ENCODE measurements at regions not wholly inside any gene's neighbourhood (a gene's known extent, or its start where the extent isn't known, plus 50 kb on each side); places are given as distances from the start of the nearest gene placed in this dataset.

DNA sequence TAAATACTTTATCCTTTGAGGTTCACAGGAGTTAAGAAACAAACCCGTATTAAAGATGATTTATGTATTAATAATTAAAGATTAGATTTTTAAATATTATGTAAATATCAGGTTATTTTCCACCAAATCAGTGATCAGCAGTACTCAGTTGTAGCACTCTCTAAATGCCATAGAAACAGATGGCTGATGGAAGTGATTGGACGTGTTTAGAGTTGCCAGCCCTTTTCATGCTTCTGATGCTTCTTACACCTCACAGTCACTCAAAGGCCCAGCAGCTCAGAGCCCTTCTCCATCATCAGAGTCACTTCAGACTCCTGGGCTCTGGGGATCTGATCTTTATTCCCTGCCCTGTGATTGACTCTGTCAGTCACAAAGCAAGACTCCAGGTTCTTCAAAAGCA, 170.1 kb upstream of the PGRMC2 start:
- Histone ChIP-seq H3K36me3 (no peaks in the 10 kb centered on the region), H3K27me3 (no peaks in the 10 kb centered on the region), H3K4me1 (peaks cover 0 to 42% (median 11%) of the 10 kb centered on the region in 3 donors), H3K27ac (no peak overlapping the region), H3K4me3 (no peak overlapping the region), H3K9me3 (no peaks in the 10 kb centered on the region)
- intact Hi-C loops (cut with DNase I) = loop anchor here (10.0 kb wide), 2 partner anchors 117 to 407 kb away; no protein-coding TSS in a partner anchor
- whole genome bisulfite sequencing, 2 donors = 72 to 87% methylated on average over 2 of the region's 2 CpGs
- TF ChIP-seq POLR2A (IDR thresholded peaks at IDR 0.05) = no peak
- TF ChIP-seq, protein P1, sequence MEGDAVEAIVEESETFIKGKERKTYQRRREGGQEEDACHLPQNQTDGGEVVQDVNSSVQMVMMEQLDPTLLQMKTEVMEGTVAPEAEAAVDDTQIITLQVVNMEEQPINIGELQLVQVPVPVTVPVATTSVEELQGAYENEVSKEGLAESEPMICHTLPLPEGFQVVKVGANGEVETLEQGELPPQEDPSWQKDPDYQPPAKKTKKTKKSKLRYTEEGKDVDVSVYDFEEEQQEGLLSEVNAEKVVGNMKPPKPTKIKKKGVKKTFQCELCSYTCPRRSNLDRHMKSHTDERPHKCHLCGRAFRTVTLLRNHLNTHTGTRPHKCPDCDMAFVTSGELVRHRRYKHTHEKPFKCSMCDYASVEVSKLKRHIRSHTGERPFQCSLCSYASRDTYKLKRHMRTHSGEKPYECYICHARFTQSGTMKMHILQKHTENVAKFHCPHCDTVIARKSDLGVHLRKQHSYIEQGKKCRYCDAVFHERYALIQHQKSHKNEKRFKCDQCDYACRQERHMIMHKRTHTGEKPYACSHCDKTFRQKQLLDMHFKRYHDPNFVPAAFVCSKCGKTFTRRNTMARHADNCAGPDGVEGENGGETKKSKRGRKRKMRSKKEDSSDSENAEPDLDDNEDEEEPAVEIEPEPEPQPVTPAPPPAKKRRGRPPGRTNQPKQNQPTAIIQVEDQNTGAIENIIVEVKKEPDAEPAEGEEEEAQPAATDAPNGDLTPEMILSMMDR (IDR thresholded peaks at IDR 0.05) = no peak
- DNase-seq = no peak

DNA sequence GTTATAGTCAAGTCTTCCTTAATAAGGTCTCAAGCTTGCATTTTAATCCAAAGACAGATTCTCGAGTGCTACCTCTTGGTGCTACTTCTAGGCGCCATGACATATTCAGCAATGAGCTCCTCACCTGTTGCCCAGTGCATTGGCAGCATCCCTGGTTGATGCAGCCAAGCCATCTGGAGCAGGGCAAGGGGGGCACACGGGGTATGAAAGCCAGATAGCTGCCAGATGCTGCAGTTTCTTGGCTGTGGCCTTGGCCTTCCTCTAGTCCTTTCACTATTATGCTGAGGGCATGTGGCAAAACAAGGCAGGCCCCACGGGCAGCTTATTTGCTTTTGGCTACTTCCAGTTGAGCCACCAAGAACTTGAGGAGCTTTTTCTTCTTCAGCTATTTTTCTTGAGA, 168.6 kb upstream of the PGRMC2 start:
- Histone ChIP-seq H3K9me3 (no peaks in the 10 kb centered on the region), H3K4me3 (no peak overlapping the region), H3K27ac (no peak overlapping the region), H3K4me1 (peaks cover 0 to 33% (median 5%) of the 10 kb centered on the region in 3 donors), H3K36me3 (no peaks in the 10 kb centered on the region), H3K27me3 (no peaks in the 10 kb centered on the region)
- intact Hi-C loops (cut with DNase I) = loop anchor here (10.0 kb wide), 2 partner anchors 119 to 409 kb away; no protein-coding TSS in a partner anchor
- no peak for DNase-seq
- no peak for TF ChIP-seq POLR2A (IDR thresholded peaks at IDR 0.05)
- TF ChIP-seq, protein P1 (IDR thresholded peaks at IDR 0.05) = no peak
- 56 to 83% methylated on average over 3 of the region's 4 CpGs for WGBS, 2 donors

DNA sequence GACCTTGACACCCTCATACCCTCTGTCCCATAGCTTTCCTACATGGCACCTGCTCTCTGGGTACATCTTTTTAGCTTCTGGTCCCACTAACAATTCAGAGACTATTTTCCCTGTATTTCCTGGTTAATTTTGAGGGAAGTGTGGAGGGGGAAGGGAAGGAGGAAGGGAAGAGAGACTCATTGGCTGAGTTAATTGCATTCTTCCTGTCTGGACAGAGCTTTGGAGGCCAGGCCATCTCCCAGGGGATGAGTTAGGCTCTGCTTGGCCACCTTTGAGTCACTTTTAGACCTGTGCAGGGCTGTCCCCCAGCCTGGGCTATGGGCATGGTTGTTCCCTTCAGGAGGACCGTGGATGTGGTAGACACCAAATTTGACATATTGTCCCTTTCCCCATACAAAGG, 167.9 kb upstream of the PGRMC2 start:
- H3K4me1 ChIP-seq = peaks cover 0 to 26% (median 0%) of the 10 kb centered on the region in 3 donors
- H3K27me3 ChIP-seq = no peaks in the 10 kb centered on the region
- no peaks in the 10 kb centered on the region for H3K9me3 ChIP-seq
- no peak for DNase-seq
- H3K36me3 ChIP-seq = no peaks in the 10 kb centered on the region
- WGBS, 2 donors = 60 to 100% methylated on average over 1 of the region's 1 CpG
- no peak for TF ChIP-seq POLR2A (IDR thresholded peaks at IDR 0.05)
- TF ChIP-seq, protein P1 (IDR thresholded peaks at IDR 0.05) = no peak
- intact Hi-C loops (cut with DNase I) = loop anchor here (10.0 kb wide), 2 partner anchors 119 to 409 kb away; no protein-coding TSS in a partner anchor
- H3K4me3 ChIP-seq = no peak overlapping the region
- no peak overlapping the region for H3K27ac ChIP-seq

DNA sequence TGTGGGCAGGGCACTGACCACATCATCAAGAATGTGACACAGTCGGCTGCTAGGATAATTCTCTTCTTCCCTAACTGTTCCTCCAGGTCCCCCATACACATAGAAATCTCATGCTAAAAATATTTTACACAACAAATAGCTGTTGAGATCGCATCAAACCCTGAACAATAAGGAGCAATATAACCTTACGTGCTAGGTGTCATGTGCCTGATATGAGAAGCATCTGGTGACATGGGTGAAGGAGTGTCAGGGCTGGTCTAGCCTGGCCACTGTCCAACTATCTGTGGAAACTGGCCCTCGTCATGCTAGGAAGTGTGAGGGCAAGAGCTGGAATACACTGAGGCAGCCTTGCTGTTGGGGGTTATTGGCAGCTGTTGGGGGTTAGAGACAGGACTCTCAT, 167.3 kb upstream of the PGRMC2 start:
- 74 to 75% methylated on average over 4 of the region's 4 CpGs for WGBS, 2 donors
- Histone ChIP-seq H3K27ac (no peak overlapping the region), H3K9me3 (no peaks in the 10 kb centered on the region), H3K4me1 (peaks cover 0 to 25% (median 0%) of the 10 kb centered on the region in 3 donors), H3K36me3 (no peaks in the 10 kb centered on the region), H3K4me3 (no peak overlapping the region), H3K27me3 (no peaks in the 10 kb centered on the region)
- no peak for DNase-seq
- no peak for TF ChIP-seq POLR2A (IDR thresholded peaks at IDR 0.05)
- TF ChIP-seq, protein P1 (IDR thresholded peaks at IDR 0.05) = no peak
- intact Hi-C loops (cut with DNase I) = loop anchor here (10.0 kb wide), 2 partner anchors 120 to 410 kb away; no protein-coding TSS in a partner anchor

DNA sequence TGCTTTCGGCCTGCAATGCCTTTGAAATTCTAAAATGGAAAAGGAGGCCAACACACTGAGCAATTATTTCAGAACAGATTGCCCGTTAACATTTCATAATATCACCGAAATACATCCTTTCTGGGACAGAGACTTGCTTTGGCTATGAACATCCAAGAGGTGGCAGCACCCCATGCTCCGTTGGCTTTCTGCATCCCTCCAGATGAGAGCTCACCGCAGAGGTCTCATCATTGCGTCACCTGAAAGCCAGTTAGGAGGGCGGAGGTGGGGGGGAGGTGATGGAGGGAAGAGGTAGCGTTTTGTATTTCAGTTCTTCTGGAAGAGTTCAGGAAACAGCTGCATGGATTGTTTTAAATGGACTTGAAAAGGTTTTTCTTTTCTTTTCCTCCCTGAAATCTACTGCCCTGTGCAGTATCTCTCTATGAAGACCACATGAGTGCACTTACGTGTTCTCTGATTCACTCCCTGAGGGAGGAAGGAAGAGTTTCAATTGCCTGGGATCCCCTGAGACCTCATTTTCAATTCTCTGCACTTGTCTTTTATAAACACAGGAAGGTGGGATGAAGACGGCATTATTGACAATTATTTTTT, 166.8 kb upstream of the PGRMC2 start:
- no peaks in the 10 kb centered on the region for H3K9me3 ChIP-seq
- H3K27ac ChIP-seq = no peak overlapping the region
- TF ChIP-seq, protein P1 (IDR thresholded peaks at IDR 0.05) = peak; percentile 54 to 82 (median 72)
- no peak for TF ChIP-seq POLR2A (IDR thresholded peaks at IDR 0.05)
- DNase-seq = peak; percentile 5
- H3K27me3 ChIP-seq = no peaks in the 10 kb centered on the region
- H3K4me3 ChIP-seq = no peak overlapping the region
- 10 to 13% methylated on average over 10 of the region's 10 CpGs for WGBS, 2 donors
- peaks cover 0 to 25% (median 0%) of the 10 kb centered on the region in 3 donors for H3K4me1 ChIP-seq
- no peaks in the 10 kb centered on the region for H3K36me3 ChIP-seq
- intact Hi-C loops (cut with DNase I) = loop anchor here (10.0 kb wide), 2 partner anchors 120 to 410 kb away; no protein-coding TSS in a partner anchor

Measured in esophagus squamous epithelium (tissue), 5 donors.